HEK293 (cell line): ENCODE measurements at regions not wholly inside any gene's neighbourhood (a gene's known extent, or its start where the extent isn't known, plus 50 kb on each side); places are given as distances from the start of the nearest gene placed in this dataset.

Source experiments
- CTCF ChIP-seq: fragments of 450-650 bp; formaldehyde crosslinking; IDR thresholded peaks from 2 replicates; pipeline ENCODE4 v1.5.1; 2016; ENCODE audit warnings: missing biosample characterization, missing genetic modification characterization
- MYNN ChIP-seq: fragments of 450-650 bp; formaldehyde crosslinking; IDR thresholded peaks from 2 replicates; pipeline ENCODE4 v1.5.1; 2016; ENCODE audit warnings: missing biosample characterization, missing genetic modification characterization, borderline replicate concordance
- PRDM1 ChIP-seq: fragments of 450-650 bp; formaldehyde crosslinking; IDR thresholded peaks from 2 replicates; pipeline ENCODE4; 2016; ENCODE audit warnings: missing biosample characterization, missing genetic modification characterization
- SETDB1 ChIP-seq: IDR thresholded peaks from one replicate; pipeline ENCODE4 v1.6.1; 2017; ENCODE audit warnings: mild to moderate bottlenecking, low read length, moderate library complexity, mixed read lengths; ENCODE audit not compliant: insufficient read length
- ZNF138 ChIP-seq: fragments of 450-650 bp; formaldehyde crosslinking; IDR thresholded peaks from 2 replicates; pipeline ENCODE4 v1.5.1; 2016; ENCODE audit warnings: missing biosample characterization, missing genetic modification characterization, borderline replicate concordance
- ZNF514 ChIP-seq: fragments of 450-650 bp; formaldehyde crosslinking; IDR thresholded peaks from 2 replicates; pipeline ENCODE4 v1.5.1; 2016; ENCODE audit warnings: missing biosample characterization, missing genetic modification characterization
- ZNF776 ChIP-seq: fragments of 450-650 bp; formaldehyde crosslinking; IDR thresholded peaks from 2 replicates; pipeline ENCODE4 v1.5.0; 2017; ENCODE audit warnings: missing biosample characterization, missing genetic modification characterization, borderline replicate concordance
- ZNF830 ChIP-seq: fragments of 450-650 bp; IDR thresholded peaks from 2 replicates; pipeline ENCODE4 v1.5.0; 2018; ENCODE audit warnings: missing biosample characterization, missing genetic modification characterization, low read depth, mild to moderate bottlenecking, moderate library complexity

GRCh38 chr9:121582641-121583040 is 68.8 kb upstream of the DAB2IP start:
- TF ChIP-seq CTCF (no peak), PRDM1 (tag by site-specific recombination) (no peak), ZNF514 (tag by site-specific recombination) (no peak), ZNF830 (tag by site-specific recombination) (no peak), ZNF138 (tag by site-specific recombination) (no peak), SETDB1 (no peak), ZNF776 (tag by site-specific recombination) (no peak), MYNN (no peak)
